SK-N-MC (cell line): ENCODE measurements at regions not wholly inside any gene's neighbourhood (a gene's known extent, or its start where the extent isn't known, plus 50 kb on each side); places are given as distances from the start of the nearest gene placed in this dataset.

Experiments used
- DNase-seq: peaks from one replicate; pipeline ENCODE4 v3.0.0-alpha.2; 2011; ENCODE audit warnings: low read depth, low spot score
- H3K27ac ChIP-seq: fragments of 200-600 bp; sonication (generic); 2 replicates; pipeline ENCODE4 v1.5.1; 2016; ENCODE audit warnings: mixed run types
- H3K36me3 ChIP-seq: fragments of 200-600 bp; sonication (generic); 2 replicates; pipeline ENCODE4 v1.6.1; 2017; ENCODE audit warnings: antibody characterized with exemption, low read length, mixed read lengths; ENCODE audit not compliant: insufficient read depth
- H3K4me3 ChIP-seq: fragments of 200-600 bp; sonication (generic); 2 replicates; pipeline ENCODE4 v1.5.1; 2016
- H3K9ac ChIP-seq: fragments of 200-600 bp; sonication (generic); 2 replicates; pipeline ENCODE4 v1.8.0; 2017; ENCODE audit warnings: mixed run types, mixed read lengths; ENCODE audit not compliant: insufficient read length
- H3K9me3 ChIP-seq: fragments of 200-600 bp; sonication (generic); 2 replicates; pipeline ENCODE4 v1.6.1; 2017; ENCODE audit warnings: low read depth, mild to moderate bottlenecking, antibody characterized with exemption, low read length, moderate library complexity, mixed read lengths
- EZH2 ChIP-seq: fragments of 200-600 bp; sonication (generic); IDR thresholded peaks from one replicate; pipeline ENCODE4 v1.6.1; 2017; ENCODE audit warnings: antibody characterized with exemption
- FOXP2 ChIP-seq: optimal IDR thresholded peaks from 2 replicates; pipeline ENCODE3; 2011; ENCODE audit warnings: mild to moderate bottlenecking, moderate library complexity; ENCODE audit not compliant: insufficient read depth; ENCODE audit errors: extremely low read length, control extremely low read depth
- POLR2AphosphoS5 ChIP-seq: IDR thresholded peaks from 2 replicates; pipeline ENCODE4 v1.6.1; 2012; ENCODE audit warnings: mild to moderate bottlenecking, low read depth, low read length, borderline replicate concordance

- no peak overlapping the region for H3K4me3 ChIP-seq
- no peak overlapping the region for H3K9ac ChIP-seq
- no peak for TF ChIP-seq FOXP2
- no peak for TF ChIP-seq EZH2
- no peak for TF ChIP-seq POLR2AphosphoS5
- H3K27ac ChIP-seq = no peak overlapping the region
- H3K36me3 ChIP-seq = no peaks in the 10 kb centered on the region
- no peaks in the 10 kb centered on the region for H3K9me3 ChIP-seq
- no peak for DNase-seq
Measured at GRCh38 chrX:134181275-134181660, 55.7 kb upstream of the CCDC160 start.

- Histone ChIP-seq H3K4me3 (no peak overlapping the region), H3K9me3 (no peaks in the 10 kb centered on the region), H3K9ac (no peak overlapping the region), H3K27ac (no peak overlapping the region), H3K36me3 (no peaks in the 10 kb centered on the region)
- no peak for DNase-seq
- no peak for TF ChIP-seq EZH2
- no peak for TF ChIP-seq FOXP2
- TF ChIP-seq POLR2AphosphoS5 = no peak
Measured at GRCh38 chrX:134183665-134184064, 53.3 kb upstream of the CCDC160 start.

- no peak for DNase-seq
- H3K9ac ChIP-seq = no peak overlapping the region
- no peaks in the 10 kb centered on the region for H3K9me3 ChIP-seq
- H3K27ac ChIP-seq = no peak overlapping the region
- TF ChIP-seq EZH2 (no peak), FOXP2 (no peak), POLR2AphosphoS5 (no peak)
- H3K36me3 ChIP-seq = no peaks in the 10 kb centered on the region
- no peak overlapping the region for H3K4me3 ChIP-seq
Measured at GRCh38 chrX:134184936-134185335, 52.0 kb upstream of the CCDC160 start.

- Histone ChIP-seq H3K27ac (no peak overlapping the region), H3K4me3 (no peak overlapping the region), H3K9ac (no peak overlapping the region), H3K36me3 (no peaks in the 10 kb centered on the region), H3K9me3 (no peaks in the 10 kb centered on the region)
- no peak for DNase-seq
- TF ChIP-seq FOXP2 (no peak), POLR2AphosphoS5 (no peak), EZH2 (no peak)
Measured at GRCh38 chrX:134186362-134187121, 50.4 kb upstream of the CCDC160 start.
